Fibroblast of skin of left quadriceps (primary cell): ENCODE measurements at regions not wholly inside any gene's neighbourhood (a gene's known extent, or its start where the extent isn't known, plus 50 kb on each side); places are given as distances from the start of the nearest gene placed in this dataset.

Experiments used
- DNase-seq, 2 experiments: peaks; one replicate each; pipeline ENCODE4 v3.0.0-alpha.2; 2013; ENCODE audit warnings: low read depth in 2 of 2

GRCh38 chr5:152337484-152337883, 67.6 kb downstream of the NMUR2 start:
- DNase-seq = no peak

GRCh38 chr5:152335461-152335860, 69.6 kb downstream of the NMUR2 start:
- no peak for DNase-seq

DNA sequence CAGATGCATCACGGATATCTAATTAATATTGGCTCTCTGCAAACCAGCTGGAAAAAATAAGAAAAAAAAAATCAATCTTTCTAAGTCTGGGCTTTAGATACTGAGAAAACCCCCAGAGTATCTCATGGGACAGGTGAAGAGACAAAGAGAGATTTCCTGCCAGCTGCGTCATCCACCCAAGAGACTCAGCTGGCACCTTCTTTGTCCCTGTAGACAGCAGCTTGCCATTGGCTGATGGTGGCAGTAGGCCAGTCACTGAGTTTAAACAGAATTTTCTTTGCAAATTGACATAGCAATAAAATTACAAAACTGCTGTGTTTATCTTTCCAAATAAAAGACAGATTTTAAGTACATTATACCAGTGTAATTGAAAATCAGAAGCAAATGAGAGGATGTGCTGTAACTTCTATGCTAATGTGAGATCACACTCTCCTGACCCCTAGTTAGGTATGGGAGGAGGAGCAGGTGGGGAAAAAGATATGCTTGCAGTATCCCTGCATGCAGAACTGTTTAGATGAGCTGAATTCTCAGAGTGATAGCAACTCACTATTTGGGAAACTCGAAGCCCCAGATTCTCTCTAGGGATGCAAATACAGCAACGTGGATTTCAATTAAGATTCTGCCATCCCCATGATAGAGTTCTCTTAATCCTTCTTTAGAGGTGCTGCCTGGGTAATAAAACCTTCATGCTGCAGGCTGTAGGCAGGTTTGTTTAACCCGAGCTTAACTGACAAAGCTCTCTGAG, 72.2 kb downstream of the NMUR2 start:
- DNase-seq = no peak

DNA sequence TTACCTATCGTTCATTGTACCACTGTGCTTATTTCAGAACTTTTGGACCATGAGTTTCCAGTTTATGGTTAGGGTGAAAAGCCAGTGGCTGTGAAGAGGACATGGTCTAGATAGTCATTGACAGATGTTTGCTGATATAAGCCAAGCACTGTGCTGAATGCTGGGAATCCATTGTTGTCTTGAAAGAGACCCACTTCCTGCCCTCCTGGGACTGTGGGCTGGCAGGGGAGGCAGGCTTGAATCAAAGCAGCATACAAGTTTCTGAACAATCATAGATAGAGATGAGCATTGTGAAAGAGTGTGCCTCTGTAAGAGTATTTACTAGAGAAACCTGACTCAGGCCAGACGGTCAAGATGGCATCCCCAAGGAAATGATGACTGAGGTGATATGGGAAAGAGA, 73.4 kb downstream of the NMUR2 start:
- DNase-seq = no peak

DNA sequence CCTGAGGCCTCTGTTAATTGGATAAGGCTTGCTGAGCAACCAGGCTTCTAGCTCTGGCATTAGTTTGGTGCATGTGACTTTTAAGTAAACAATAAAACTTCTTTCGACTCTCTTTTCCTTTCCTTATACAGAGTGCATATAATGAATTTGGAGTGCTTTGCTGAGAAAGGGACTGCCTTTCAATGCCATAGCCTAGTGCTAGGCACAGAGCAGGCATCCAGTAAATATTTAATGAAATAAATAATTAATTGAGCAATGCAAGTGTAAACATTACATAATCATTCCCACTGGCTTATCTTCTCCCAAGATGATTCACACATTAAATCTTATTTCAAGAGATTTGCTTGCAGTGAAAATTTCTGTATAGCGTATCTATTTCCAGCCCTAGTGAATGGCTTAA, 74.1 kb downstream of the NMUR2 start:
- DNase-seq = no peak

GRCh38 chr5:152329761-152330283, 75.3 kb downstream of the NMUR2 start:
- no peak for DNase-seq

GRCh38 chr5:152329207-152329606, 75.9 kb downstream of the NMUR2 start:
- no peak for DNase-seq

- DNase-seq = no peak
Observed at GRCh38 chr5:152315942-152316341, 89.1 kb downstream of the NMUR2 start.

DNA sequence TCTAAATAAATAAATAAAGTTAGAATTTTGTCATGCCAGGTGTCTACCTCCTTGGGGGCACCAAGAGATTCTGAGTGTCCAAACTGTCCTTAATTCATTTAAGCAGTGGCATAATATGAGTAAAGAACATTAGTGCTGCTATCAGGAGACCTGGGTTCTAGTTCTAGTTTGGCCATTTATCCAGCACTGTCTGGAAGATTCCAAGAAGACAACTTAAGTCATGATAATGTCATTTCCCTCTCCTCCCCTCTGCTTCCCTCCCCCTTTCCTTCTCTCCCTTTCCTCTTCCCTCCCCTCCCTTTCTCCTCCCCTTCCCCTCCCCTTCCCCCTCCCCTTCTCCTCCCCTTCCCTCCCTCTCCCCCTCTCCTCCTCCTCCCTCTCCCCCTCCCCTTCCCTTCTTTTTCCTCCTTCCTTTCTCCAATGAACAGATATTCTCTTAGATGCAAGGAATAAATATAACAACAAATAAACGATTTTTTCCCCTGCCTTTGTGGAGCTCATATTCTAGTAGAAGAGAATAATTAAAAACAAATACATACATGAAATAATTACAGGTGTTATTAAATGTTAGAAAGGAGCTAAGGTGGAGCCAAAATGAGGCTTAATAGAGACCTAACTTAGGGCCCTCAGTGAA, 90.8 kb downstream of the NMUR2 start:
- no peak for DNase-seq

GRCh38 chr5:152309926-152310450, 95.1 kb downstream of the NMUR2 start:
- no peak for DNase-seq

- no peak for DNase-seq
Observed at GRCh38 chr5:152306386-152306785, 98.7 kb downstream of the NMUR2 start.

DNA sequence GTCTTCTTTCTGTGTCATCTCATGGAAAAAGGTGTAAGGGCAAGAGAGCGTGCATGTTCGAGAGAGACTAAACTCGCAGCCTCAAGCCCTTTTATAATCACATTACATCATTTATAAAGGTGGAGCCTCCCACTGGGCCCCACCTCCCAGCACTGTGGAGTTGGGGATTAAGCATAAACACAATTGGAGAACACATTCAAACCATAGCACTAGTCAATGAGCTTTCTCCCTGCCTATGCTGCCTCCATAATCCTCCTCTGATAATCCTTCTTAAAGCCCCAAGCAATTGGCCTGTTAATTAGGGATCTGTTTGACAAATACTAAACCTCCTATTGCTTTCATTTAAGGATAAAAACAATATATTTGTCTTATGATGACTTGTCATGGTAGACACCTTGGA, 99.6 kb downstream of the NMUR2 start:
- DNase-seq = no peak

GRCh38 chr5:152303841-152304240, 101.2 kb downstream of the NMUR2 start:
- no peak for DNase-seq

DNA sequence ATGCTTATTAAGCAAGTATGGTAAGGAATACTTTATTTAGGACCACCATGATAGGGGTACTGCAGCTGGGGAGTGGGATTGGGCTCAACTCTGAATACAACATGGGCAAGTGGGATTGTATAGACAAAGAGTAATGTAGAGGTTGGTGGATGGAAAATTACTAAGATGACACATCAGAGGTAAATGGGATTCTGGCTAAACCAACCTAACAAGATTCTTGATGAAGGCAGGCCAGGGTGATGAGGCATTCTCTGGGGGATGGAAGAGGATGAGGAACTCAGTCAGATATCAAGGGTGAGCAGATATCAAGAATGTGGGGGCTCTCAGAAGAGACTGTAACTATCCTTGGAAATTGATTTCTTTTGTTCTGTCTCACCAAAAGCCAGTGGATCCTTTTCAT, 107.2 kb downstream of the NMUR2 start:
- no peak for DNase-seq

GRCh38 chr5:152293189-152293588, 111.9 kb downstream of the NMUR2 start:
- DNase-seq = no peak

- DNase-seq = no peak
Observed at GRCh38 chr5:152290181-152290580, 114.9 kb downstream of the NMUR2 start.

- no peak for DNase-seq
Observed at GRCh38 chr5:152288917-152289595, 116.0 kb downstream of the NMUR2 start.

DNA sequence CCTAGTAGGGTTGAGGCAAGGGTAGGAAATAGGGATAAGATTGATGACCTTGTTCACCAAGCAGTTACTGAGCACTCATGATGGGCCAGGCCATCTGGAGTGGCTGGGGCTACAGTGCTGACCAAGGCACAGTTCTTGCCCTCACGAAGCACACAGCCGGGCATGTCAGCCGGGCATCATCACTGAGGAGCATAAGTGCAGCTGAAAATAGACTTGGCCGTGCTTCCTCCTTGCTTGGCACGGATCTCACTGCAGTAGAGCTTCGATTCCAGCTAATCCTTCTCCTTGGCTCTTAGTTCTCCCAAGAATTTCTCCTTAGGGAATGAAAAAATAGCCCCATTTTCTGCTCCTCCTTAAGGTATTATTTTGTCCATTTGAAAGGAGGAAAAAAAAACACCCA, 116.6 kb downstream of the NMUR2 start:
- DNase-seq = no peak

DNA sequence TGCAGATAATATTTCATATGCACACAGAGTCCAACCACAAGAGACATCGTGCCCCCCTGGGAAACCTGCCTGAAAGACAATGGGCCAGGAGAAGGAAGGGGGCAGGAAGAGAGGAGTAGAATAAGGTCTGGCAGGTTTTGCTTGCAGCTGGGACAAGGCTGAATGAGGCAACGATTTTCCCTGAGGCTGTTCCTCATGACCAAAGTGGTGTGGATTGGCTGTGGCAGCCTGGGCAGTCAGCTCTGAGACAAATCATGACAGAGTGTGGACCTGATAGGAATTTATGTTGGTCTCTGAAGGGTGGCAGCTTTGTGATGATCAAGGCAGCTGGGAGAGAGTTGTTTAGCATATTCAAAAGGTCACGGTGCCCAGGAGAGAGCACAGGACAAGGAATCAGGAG, 119.3 kb downstream of the NMUR2 start:
- DNase-seq = no peak

- no peak for DNase-seq
Observed at GRCh38 chr5:152282331-152282730, 122.7 kb downstream of the NMUR2 start.

DNA sequence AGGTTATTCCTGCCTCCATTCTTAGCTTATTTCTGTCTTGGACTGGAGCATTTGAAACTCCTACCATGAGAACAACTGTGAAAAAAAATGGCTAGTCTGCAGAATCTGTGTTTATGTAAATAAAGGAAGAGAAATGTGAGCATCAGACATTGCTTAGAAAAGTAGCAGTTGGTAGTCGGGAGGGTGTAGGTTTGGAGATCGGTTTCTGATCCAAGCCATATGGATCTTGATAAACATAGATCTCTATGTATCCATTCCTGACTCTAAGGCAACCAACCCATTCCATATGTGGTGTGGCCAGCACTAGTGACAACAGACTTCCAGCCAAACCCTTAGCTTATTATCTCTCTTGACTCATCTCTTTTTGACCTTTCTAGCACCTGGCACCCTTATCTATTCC, 127.1 kb downstream of the NMUR2 start:
- DNase-seq = no peak

DNA sequence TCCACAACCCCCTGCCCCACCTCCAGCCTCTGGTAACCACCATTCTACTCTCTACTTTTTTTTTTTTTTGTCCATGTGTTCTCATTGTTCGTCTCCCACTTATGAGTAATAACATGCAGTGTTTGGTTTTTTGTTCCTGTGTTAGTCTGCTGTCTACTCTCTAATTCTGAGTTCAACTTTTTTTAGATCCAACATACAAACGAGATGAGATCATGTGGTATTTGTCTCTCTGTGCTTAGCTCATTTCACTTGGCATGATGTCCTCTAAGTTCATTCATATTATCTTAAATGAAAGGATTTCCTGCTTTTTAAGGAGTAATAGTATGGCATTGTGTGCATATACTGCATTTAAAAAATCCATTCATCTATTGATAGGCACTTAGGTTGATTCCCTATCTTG, 130.9 kb downstream of the NMUR2 start:
- no peak for DNase-seq

- DNase-seq = no peak
Observed at GRCh38 chr5:152271420-152271819, 133.7 kb downstream of the NMUR2 start.
